HG03060 (cell line): ENCODE measurements at regions not wholly inside any gene's neighbourhood (a gene's known extent, or its start where the extent isn't known, plus 50 kb on each side); places are given as distances from the start of the nearest gene placed in this dataset.
"Not testable (repeated sequence)": the region's sequence is repeated elsewhere in the genome, so short reads cannot be mapped to it uniquely, and the experiment has no call there.

ENCODE experiments used
- ATAC-seq: cut with Tn5 transposase; IDR thresholded peaks from one replicate; pipeline ENCODE4 v1.9.1; 2021; ENCODE audit warnings: low read depth, moderate number of reproducible peaks; ENCODE audit not compliant: unreplicated experiment

GRCh38 chr12:97616946-97617345 lies 154.3 kb downstream of the RMST start:
- no peak for ATAC-seq

- ATAC-seq, result no peak
Observed at GRCh38 chr12:97628962-97629361, 166.4 kb downstream of the RMST start.

- no peak for ATAC-seq
Observed at GRCh38 chr12:97629382-97629781, 166.8 kb downstream of the RMST start.

GRCh38 chr12:97630356-97630755 lies 167.8 kb downstream of the RMST start:
- ATAC-seq, result no peak

GRCh38 chr12:97630875-97631274 lies 168.3 kb downstream of the RMST start:
- ATAC-seq, result no peak

GRCh38 chr12:97637770-97638169 lies 175.2 kb downstream of the RMST start:
- no peak for ATAC-seq

GRCh38 chr12:97638739-97639138 lies 176.1 kb downstream of the RMST start:
- ATAC-seq, result no peak

- ATAC-seq, result no peak
Observed at GRCh38 chr12:97639702-97640101, 177.1 kb downstream of the RMST start.

- no peak for ATAC-seq
Observed at GRCh38 chr12:97640826-97641225, 178.2 kb downstream of the RMST start.

GRCh38 chr12:97642911-97643310 lies 180.3 kb downstream of the RMST start:
- no peak for ATAC-seq

GRCh38 chr12:97643924-97644323 lies 181.3 kb downstream of the RMST start:
- ATAC-seq, result no peak

GRCh38 chr12:97645726-97646125 lies 183.1 kb downstream of the RMST start:
- ATAC-seq, result no peak

- ATAC-seq, result no peak
Observed at GRCh38 chr12:97647142-97647541, 184.5 kb downstream of the RMST start.

- no peak for ATAC-seq
Observed at GRCh38 chr12:97650242-97650641, 187.6 kb downstream of the RMST start.

- ATAC-seq, result not testable (repeated sequence)
Observed at GRCh38 chr12:97656548-97656947, 193.9 kb downstream of the RMST start.

- no peak for ATAC-seq
Observed at GRCh38 chr12:97659117-97659880, 196.7 kb downstream of the RMST start.

GRCh38 chr12:97666263-97666662 lies 203.7 kb downstream of the RMST start:
- ATAC-seq, result no peak

GRCh38 chr12:97672870-97673269 lies 210.3 kb downstream of the RMST start:
- ATAC-seq, result no peak

- ATAC-seq, result no peak
Observed at GRCh38 chr12:97680751-97681150, 218.1 kb downstream of the RMST start.

GRCh38 chr12:97681612-97682504 lies 219.3 kb downstream of the RMST start:
- ATAC-seq, result peak; percentile 98

GRCh38 chr12:97685360-97685759 lies 222.8 kb downstream of the RMST start:
- no peak for ATAC-seq

GRCh38 chr12:97701901-97702300 lies 239.3 kb downstream of the RMST start:
- ATAC-seq, result no peak
